Thoracic aorta (tissue), 2 donors: ENCODE measurements at regions not wholly inside any gene's neighbourhood (a gene's known extent, or its start where the extent isn't known, plus 50 kb on each side); places are given as distances from the start of the nearest gene placed in this dataset.

ENCODE experiments used
- ATAC-seq: fragments of 150-250 bp; one replicate; pipeline ENCODE4 v1.8.0; 2017; ENCODE audit warnings: low read depth; ENCODE audit not compliant: insufficient number of reproducible peaks, low FRiP score
- DNase-seq: peaks from one replicate; pipeline ENCODE4 v3.0.0-alpha.2; 2020; ENCODE audit warnings: low spot score
- H3K27ac ChIP-seq, 2 donors: fragments of 200-600 bp; sonication (generic); 1 replicate in 1 of 2; 2 replicates in 1 of 2; pipeline ENCODE4 v1.5.1; 2016; ENCODE audit warnings: mild to moderate bottlenecking in 2 of 2, moderate library complexity in 2 of 2
- H3K27me3 ChIP-seq: fragments of 200-600 bp; sonication (generic); replicated peaks from 2 replicates; pipeline ENCODE4 v1.6.0; 2016; ENCODE audit warnings: mild to moderate bottlenecking; ENCODE audit not compliant: insufficient read depth
- H3K36me3 ChIP-seq: fragments of 200-600 bp; sonication (generic); one replicate; pipeline ENCODE4 v1.5.1; 2016
- H3K4me1 ChIP-seq, 2 donors: fragments of 200-600 bp; sonication (generic); 1 replicate in 1 of 2; 2 replicates in 1 of 2; pipeline versions ENCODE4 v1.5.1 to v1.6.0; 2016; ENCODE audit warnings: low read depth in 2 of 2, mild to moderate bottlenecking in 1 of 2; ENCODE audit not compliant: control insufficient read depth in 1 of 2
- H3K4me3 ChIP-seq: fragments of 200-600 bp; sonication (generic); 2 replicates; pipeline ENCODE4 v1.5.1; 2016; ENCODE audit warnings: mild to moderate bottlenecking
- H3K9me3 ChIP-seq: fragments of 200-600 bp; sonication (generic); 2 replicates; pipeline ENCODE4 v1.5.1; 2016
- CTCF ChIP-seq: fragments of 200-600 bp; sonication (generic); IDR thresholded peaks from one replicate; pipeline ENCODE4 v1.5.1; 2019; ENCODE audit warnings: antibody characterized with exemption

- no peak for TF ChIP-seq CTCF
- no peaks in the 10 kb centered on the region for H3K36me3 ChIP-seq
- no peak for ATAC-seq
Observed at GRCh38 chr5:155126573-155126972, 113.0 kb downstream of the KIF4B start.

GRCh38 chr5:155127552-155127951, 114.0 kb downstream of the KIF4B start:
- no peak overlapping the region for H3K27ac ChIP-seq
- ATAC-seq (no peak), DNase-seq (no peak)
- no peak for TF ChIP-seq CTCF
- H3K36me3 ChIP-seq: no peaks in the 10 kb centered on the region
- no peak overlapping the region for H3K4me3 ChIP-seq
- no peaks in the 10 kb centered on the region for H3K9me3 ChIP-seq
- H3K4me1 ChIP-seq: no peaks in the 10 kb centered on the region
- H3K27me3 ChIP-seq: no peaks in the 10 kb centered on the region

More at GRCh38 chr5:155126573-155126972, 113.0 kb downstream of the KIF4B start:
- Histone ChIP-seq H3K9me3 (no peaks in the 10 kb centered on the region), H3K4me3 (no peak overlapping the region), H3K27me3 (no peaks in the 10 kb centered on the region), H3K4me1 (no peaks in the 10 kb centered on the region), H3K27ac (no peak overlapping the region)
- no peak for DNase-seq

- ATAC-seq (no peak), DNase-seq (no peak)
- H3K4me3 ChIP-seq: no peak overlapping the region
- H3K9me3 ChIP-seq: no peaks in the 10 kb centered on the region
- H3K27ac ChIP-seq: no peak overlapping the region
- no peaks in the 10 kb centered on the region for H3K4me1 ChIP-seq
- no peak for TF ChIP-seq CTCF
- H3K36me3 ChIP-seq: no peaks in the 10 kb centered on the region
- H3K27me3 ChIP-seq: no peaks in the 10 kb centered on the region
Observed at GRCh38 chr5:155128786-155129512, 115.4 kb downstream of the KIF4B start.

- no peak for TF ChIP-seq CTCF
- Histone ChIP-seq H3K36me3 (no peaks in the 10 kb centered on the region), H3K27ac (no peak overlapping the region), H3K9me3 (no peaks in the 10 kb centered on the region), H3K27me3 (no peaks in the 10 kb centered on the region), H3K4me3 (no peak overlapping the region), H3K4me1 (no peaks in the 10 kb centered on the region)
- DNase-seq (no peak), ATAC-seq (no peak)
Observed at GRCh38 chr5:155129513-155129880, 115.9 kb downstream of the KIF4B start.

- Histone ChIP-seq H3K4me3 (no peak overlapping the region), H3K27ac (no peak overlapping the region), H3K27me3 (no peaks in the 10 kb centered on the region), H3K36me3 (no peaks in the 10 kb centered on the region), H3K9me3 (no peaks in the 10 kb centered on the region), H3K4me1 (no peaks in the 10 kb centered on the region)
- DNase-seq (no peak), ATAC-seq (no peak)
- no peak for TF ChIP-seq CTCF
Observed at GRCh38 chr5:155134130-155134529, 120.6 kb downstream of the KIF4B start.
